Activated T-cell treated with anti-CD3 and anti-CD28 coated beads for 4 hours (primary cell): ENCODE measurements at regions not wholly inside any gene's neighbourhood (a gene's known extent, or its start where the extent isn't known, plus 50 kb on each side); places are given as distances from the start of the nearest gene placed in this dataset.

ENCODE experiments used
- DNase-seq: peaks from one replicate; pipeline ENCODE4 v3.0.0-alpha.2; 2020

GRCh38 chr9:38312406-38312805, 80.1 kb upstream of the ALDH1B1 start:
- DNase-seq, result no peak

GRCh38 chr9:38311382-38312270, 80.9 kb upstream of the ALDH1B1 start:
- no peak for DNase-seq

- DNase-seq, result no peak
Observed at GRCh38 chr9:38309324-38310195, 82.9 kb upstream of the ALDH1B1 start.

- no peak for DNase-seq
Observed at GRCh38 chr9:38308136-38308535, 84.4 kb upstream of the ALDH1B1 start.

- no peak for DNase-seq
Observed at GRCh38 chr9:38306899-38307298, 85.6 kb upstream of the ALDH1B1 start.

GRCh38 chr9:38305582-38305981, 86.9 kb upstream of the ALDH1B1 start:
- no peak for DNase-seq

GRCh38 chr9:38301376-38302106, 91.0 kb upstream of the ALDH1B1 start:
- DNase-seq, result no peak

- DNase-seq, result no peak
Observed at GRCh38 chr9:38299856-38300255, 92.6 kb upstream of the ALDH1B1 start.

GRCh38 chr9:38298904-38299303, 93.6 kb upstream of the ALDH1B1 start:
- no peak for DNase-seq

GRCh38 chr9:38298503-38298902, 94.0 kb upstream of the ALDH1B1 start:
- DNase-seq, result no peak

- DNase-seq, result no peak
Observed at GRCh38 chr9:38296807-38297206, 95.7 kb upstream of the ALDH1B1 start.

- DNase-seq, result no peak
Observed at GRCh38 chr9:38295764-38296163, 96.7 kb upstream of the ALDH1B1 start.

GRCh38 chr9:38294220-38294960, 98.1 kb upstream of the ALDH1B1 start:
- DNase-seq, result no peak

GRCh38 chr9:38293022-38293421, 99.5 kb upstream of the ALDH1B1 start:
- DNase-seq, result no peak

GRCh38 chr9:38292480-38292879, 100.0 kb upstream of the ALDH1B1 start:
- DNase-seq, result no peak

- no peak for DNase-seq
Observed at GRCh38 chr9:38289866-38290245, 102.6 kb upstream of the ALDH1B1 start.

- no peak for DNase-seq
Observed at GRCh38 chr9:38289236-38289865, 103.2 kb upstream of the ALDH1B1 start.

- DNase-seq, result no peak
Observed at GRCh38 chr9:38288502-38288901, 104.0 kb upstream of the ALDH1B1 start.

- DNase-seq, result no peak
Observed at GRCh38 chr9:38287420-38287985, 105.0 kb upstream of the ALDH1B1 start.

- DNase-seq, result no peak
Observed at GRCh38 chr9:38286766-38287165, 105.7 kb upstream of the ALDH1B1 start.

GRCh38 chr9:38286357-38286756, 106.1 kb upstream of the ALDH1B1 start:
- DNase-seq, result no peak

GRCh38 chr9:38285236-38285635, 107.3 kb upstream of the ALDH1B1 start:
- DNase-seq, result no peak
